DMS53 (cell line): ENCODE measurements at regions not wholly inside any gene's neighbourhood (a gene's known extent, or its start where the extent isn't known, plus 50 kb on each side); places are given as distances from the start of the nearest gene placed in this dataset.

Experiments
- DNase-seq: peaks from one replicate; lab custom pipeline; 2025; lab: John Stamatoyannopoulos, UW

DNA sequence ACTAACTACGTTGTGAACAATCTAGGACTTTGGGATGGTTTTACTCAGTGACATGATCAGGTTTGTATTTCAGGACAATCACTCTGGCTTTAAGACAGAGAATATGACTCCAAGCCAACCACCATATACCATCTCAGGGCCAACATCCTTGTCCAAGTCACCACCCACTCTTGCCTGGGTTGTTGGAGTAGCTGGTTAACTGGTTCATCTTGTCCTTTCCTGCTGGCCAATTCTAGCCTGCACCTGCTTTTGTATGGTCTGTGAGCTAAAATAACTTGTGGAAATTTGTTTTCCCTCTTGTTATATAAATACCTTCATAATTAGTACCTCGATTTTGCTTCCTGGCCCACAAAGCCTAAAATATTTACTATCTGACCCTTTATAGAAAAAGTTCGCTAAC is 306.8 kb upstream of the STT3B start:
- no peak for DNase-seq

DNA sequence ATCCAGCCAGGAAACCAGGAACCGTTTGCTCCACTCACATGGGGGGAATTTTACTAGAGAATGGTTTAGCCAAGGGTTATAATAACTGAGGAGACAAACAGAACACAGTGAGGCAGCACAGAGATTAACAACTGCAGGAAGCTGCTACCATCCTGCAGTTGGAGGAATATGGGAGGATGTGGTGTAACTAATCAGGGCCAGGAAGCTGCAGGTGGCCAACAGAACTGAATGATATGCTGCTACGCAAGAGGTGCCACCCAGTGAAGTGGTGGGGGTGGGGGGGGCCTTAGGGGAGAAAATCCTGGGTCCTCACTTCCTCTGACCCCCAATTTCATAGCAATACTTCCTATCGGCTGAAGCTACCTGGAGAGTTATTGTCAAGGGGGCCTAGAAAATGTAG is 306.4 kb upstream of the STT3B start:
- DNase-seq: no peak

DNA sequence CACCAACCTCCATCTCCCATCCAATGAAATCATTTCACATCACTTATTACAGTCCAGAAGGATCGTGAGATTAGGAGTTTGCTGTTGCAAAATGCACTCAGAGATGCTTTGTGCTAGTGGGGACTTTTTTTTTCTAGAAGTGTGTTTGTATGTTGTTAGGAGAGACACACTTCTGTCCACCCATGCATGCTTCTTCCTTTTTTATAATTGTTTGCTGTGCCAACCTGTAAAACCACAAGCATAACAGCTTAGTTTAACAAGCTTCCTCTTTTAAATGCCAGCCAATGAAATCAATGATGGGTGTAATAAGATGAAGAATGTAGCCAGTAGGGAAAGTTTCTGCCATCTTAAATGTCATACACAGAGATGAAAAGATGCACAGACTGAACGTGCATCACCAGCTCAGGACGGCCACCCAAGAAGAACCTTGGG is 305.6 kb upstream of the STT3B start:
- peak; percentile 53 for DNase-seq

DNA sequence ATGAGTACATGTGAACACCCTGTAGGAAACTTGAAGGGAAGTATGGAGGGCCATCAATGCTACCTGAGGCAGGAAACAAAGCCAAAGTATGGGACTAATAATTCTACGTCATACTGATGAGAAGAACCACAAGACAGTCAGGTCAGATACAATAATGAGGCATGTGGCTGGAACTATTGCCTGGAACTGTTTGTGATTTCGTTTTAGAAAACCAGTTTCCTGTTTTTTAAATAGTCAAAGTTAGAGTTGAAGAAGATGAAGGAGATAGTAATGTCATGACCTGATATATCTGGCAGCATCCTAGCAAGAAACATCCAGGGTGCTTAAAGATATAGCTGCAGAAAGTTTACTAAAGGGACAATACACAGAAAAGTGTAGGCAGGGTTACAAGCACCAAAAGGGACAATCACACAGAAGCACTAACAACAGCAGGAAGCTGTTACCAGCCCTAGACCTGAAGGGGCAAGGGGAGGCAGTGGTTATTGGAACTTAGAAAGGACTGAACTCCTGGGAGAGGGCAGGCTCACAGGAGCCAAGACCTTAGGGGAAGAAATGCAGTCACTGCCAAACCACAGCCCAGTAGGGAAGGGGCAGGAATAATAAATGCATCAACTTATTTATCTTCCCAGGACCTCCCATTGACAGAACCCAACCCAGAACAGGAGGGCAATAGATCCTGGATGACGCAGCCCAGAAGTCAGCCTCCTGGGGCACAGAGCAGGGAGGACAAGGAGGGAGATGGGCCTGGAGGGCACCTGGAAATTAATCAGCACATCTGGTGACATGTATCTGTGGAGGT is 302.1 kb upstream of the STT3B start:
- DNase-seq: no peak

DNA sequence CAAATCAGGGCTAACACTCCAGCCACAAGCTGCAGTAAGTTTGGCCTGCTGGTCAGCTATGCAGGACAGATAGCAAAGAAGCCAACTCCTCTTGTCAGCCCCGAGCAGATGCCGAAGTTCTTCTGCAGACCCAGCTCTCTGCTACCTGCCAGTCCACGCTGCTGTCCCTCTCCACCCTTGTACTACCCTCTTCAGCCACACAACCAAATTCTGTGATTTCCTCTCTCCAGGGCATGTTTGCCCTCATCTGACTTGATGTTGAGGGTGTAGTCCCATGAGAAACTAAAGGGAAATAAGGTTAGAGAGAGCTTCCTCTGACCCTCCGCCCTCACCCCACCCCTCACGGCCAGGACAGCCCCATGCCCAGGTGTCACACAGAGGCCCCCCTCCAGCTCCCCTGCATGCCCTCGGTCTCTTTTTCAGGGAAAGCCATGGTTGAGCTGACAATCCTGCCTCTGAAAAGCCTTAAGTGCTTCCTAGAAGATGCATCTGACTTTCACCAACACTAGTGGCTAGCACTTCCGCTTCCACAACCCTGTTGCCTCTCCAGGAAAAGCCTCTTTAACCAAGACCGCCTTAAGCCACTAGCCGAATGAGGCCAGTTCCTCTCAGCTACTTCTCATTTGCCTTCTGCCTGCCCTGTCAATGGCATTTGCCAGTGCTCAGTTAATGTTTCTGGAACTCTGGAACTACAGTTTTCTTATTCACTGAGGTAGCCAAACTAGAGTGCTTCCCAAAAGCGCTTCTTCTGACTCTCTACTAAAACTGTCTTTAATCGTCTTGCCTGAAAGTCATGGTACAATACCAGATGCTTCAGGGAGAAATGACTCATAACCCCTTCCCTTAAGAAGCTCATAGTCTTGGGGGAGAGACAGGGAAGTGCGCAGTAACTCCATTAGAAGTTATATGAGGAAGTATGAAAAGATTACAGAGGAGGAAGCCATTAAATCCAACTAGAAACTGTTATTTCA is 300.4 kb upstream of the STT3B start:
- no peak for DNase-seq

DNA sequence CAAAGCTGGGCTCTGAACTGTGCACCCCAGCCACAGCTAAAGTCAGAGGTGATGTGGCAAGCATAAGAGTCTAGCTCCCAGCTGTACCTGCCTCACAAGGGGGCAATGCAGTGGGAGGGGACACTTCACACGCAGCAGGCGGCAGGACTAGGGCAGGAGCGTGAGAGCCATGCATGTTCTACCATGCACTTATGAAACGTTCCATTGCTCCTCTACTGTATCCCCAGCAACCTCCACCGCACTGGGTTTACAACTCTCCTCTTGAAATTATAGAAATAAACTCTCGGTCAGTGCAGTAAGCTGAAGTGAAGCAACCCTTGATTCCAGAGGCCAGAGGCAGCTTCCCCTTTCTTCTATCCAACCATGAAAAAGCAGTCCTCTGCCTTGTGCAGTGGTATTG is 298.6 kb upstream of the STT3B start:
- no peak for DNase-seq

DNA sequence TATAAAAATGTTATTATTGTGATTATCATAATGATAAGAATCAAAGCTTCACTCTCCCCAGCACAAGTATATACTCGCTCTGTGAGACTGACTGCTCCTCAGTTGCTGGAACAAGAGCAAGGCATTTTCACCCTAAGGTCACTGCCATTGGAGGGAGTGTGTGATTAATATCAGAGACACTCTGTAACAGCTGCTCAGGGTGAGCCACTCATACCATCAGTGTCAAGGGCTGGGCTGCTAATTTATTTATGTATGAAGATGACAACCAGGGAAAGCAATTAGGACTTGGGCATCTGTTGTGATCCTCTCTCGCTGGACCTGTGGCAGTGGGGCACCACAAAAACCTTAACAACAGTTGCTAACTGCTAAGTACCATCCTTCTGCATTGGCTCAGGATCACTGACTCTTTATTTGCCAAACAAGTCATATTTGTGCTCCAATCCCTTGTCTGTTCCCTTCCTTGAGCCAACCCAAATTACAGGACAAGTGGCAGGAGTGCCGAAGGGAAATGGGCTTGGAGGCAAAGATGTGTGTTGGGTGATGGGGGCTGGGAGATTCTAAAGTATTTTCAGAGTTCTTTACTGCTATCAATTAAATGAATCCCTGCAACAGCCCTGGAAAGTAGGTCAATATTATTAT is 297.5 kb upstream of the STT3B start:
- DNase-seq: no peak

DNA sequence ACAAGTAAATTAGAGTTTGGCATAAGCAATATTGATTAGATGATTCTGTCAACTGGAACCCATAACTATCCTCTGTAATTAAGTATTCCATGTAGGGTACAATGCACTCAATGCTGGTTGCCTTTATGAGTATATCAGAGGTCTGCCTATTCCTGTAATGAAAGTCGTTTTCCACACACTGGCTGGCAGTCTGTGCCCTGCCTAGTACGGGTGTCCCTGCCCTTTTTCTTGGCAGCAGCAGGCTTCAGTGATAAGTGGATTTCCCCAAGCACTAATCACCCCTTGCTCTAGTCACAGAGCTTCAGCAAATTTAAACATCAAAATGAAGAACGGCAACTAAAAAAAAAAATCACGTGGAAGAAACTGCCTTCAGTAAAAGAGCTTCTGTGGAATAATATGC is 294.8 kb upstream of the STT3B start:
- DNase-seq: no peak

DNA sequence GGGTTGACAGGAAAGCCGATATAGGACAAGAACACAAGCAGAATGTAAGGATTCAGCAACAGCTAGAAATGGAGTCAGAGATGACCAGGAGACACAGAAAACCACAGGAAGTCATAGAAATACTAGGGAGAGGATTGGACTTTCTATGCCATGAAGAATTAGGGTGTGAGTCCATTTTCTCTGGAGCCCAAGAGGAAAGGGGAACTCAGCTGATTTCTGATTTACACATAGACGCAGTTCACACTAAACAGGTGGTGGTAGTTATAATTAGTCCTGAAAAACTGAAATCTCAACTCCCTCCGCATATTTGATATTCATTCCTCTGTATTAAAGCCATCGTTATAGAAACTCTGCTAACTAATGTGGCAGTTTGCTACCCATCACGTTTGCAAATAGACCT is 292.7 kb upstream of the STT3B start:
- no peak for DNase-seq

DNA sequence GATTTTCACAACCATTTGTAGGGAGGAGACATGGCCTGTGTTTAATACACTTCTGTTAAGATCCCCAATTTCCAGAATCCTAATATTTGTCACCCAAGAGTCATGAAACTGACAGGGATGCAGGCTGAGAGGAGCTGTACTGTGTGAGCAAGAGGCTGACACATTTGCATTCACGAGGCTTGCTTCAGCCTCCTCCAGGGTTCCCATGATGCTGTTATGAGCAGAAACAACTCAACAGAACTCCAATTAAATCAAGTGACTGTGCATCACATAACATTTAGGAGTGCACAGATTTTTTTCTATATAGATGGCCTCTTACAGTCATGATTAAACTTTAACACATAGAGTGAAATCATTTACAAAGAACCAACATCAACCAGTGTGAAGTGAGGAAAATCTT is 292.3 kb upstream of the STT3B start:
- DNase-seq: no peak

DNA sequence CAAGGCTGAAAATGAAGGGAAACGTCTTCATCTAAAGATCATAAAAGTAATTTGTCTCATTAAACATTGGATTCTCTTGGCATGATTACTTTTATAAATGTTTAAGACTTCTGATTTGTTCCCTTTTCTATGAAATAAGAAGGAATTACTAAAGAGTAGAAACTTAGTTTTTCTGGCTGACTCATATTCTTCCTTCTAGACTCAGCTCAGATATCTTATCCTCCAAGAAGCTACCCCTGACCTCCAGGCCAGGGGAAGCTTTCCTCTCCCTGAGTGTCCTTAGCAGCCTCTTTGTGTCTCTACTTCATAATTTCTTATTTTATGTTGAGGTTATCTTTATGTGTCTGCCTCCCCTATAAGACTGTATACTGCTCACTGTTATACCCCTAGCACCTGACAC is 291.9 kb upstream of the STT3B start:
- no peak for DNase-seq

DNA sequence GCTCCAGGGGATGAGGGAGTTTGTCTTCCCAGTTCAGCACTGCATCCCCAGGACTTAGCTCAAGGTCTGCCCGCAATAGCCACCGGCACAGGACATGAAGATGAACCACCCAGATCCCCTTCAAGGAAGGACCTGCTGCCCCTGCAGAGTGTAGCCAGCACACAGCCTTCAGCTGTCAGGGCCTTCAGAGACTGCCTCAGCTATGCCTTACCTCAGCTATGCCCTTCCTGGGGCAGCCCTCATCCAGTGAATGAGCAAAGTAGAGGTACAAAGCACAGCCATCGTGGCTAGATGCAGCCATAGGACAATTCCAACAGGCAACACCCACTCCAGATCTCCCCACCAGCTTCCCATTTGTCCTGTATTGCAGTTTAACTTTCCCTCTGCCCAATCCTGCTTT is 291.2 kb upstream of the STT3B start:
- DNase-seq: no peak

DNA sequence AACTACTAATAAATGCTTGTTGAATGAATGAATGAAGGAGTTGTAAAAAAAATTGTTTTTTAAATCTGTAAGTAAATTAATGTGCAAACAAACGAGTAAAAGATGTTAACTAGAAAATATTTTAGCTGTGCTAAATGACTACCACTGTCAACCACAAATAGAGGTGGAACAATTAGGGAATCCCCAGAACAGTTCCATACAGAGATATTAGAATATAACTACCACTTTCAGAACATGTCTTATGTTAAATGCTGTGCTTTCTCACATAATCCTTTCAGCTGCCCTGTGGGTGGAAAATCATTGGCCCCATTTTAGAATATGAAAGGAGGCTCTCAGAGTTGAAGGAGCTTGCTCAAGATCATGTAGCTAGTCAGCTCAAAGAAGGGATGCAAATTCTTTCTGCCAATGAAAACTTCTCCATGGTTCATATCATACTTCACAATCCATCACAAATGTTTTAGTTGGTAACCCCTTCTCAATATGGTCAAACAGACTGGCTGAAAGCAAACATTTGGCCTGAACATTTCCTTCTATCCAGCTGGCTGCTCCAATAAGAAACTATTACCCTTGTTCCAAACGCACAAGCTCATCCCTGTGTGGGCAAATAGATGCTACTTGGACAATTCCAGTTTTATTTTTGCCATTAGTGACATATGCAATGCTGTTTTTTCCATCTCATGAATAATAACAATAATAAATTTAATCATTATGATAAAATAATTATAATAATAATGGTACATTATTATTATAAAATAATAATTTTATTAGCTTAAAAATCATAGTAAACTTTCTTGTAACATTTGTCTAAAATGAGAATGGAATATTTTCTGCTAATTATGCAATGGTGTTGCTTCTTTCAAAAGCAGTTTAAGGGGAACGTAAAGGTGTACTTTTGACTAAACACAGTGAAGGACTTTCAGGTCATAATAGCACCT is 290.4 kb upstream of the STT3B start:
- no peak for DNase-seq

DNA sequence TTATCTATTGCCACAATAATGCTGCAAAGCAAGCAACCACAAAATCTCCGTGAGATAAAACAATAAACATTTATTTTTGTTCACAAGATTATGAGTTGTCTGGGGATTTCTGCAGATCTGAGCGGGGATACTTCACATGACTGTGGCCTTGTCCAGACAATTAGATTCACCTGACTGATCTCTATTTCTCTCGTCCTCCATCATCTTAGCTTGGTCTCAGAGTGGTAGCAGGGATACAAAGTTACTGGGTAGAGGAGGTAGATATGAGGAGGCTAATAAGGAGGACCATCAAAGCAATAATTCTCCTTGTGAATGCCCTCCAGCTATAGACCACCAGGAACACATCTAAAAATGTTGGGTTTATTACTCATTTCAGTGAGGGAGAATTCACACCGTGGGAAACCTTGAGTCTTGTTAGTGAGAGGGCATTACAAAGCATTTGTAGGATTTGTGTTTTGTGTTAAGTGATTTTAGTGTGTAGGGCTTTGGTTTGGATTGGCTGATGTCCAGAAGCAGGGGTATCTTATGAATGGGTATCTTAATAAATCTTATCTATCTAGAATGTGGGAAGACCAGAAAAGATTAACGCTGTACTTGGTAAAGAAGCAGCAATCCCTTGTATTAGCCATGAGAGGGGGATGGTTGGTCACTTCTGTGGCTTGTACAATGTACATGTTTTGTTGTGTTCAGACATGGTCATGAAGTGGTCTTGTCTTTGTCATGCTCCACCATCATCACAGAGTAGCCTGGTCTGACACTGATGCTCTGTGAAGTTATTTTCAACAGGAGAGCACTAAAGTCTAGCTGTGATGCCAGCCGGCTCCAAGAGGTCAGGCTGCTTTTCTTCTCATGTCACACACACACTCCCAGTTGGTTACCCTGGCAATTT is 287.6 kb upstream of the STT3B start:
- DNase-seq: no peak

DNA sequence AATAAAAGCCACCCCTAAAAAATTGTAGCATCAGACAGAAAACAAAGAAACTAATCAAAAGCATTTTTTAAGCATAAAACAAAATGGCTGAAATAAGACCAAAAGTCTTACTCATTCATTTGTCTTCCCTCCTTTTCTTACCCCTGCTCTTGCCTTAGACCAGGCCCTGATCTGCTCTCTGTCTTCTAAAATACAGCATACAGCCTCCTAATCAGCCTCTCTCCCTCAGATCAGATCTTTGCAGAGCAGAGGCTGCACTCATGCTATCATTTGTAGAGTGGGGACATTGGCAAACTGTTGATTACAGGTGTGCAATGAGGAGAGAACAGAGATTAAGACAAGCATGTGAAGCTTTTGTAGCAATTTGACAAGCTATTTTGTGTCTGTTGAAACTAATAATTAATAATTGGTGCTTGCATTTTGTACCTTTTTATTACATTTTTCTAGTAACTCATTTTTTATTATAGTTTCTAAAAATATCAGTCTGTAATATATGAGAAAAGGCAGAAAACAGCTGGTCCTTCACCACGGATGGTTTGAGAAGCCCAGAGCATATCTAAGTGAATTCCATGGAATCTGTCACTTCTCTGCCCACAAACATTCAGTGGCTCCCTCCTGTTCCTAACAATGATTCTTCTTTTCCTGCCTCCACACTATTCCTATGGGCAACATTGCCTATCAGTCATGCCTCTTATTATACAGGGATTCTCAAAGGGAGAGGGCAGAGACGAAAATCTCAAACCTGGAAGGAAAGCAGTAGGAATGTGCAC is 286.2 kb upstream of the STT3B start:
- no peak for DNase-seq

DNA sequence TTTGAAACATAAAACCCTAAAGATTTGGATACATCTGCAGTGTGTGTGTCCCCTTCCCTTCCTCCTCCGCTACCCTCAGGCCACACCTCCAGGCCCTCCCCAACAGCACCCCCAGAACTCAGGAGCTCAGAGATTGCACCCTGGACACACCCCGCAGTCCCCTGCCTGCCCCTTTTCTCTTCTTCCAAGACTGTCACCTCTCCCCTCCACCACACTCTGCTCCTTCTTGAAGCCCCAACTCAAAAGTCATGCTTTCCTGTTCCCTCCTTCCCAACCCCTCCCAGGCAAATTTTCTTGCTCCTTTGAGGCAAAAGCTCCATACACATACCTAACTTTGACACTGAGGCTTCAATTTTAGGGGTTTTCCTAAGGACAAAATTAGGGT is 285.7 kb upstream of the STT3B start:
- no peak for DNase-seq

DNA sequence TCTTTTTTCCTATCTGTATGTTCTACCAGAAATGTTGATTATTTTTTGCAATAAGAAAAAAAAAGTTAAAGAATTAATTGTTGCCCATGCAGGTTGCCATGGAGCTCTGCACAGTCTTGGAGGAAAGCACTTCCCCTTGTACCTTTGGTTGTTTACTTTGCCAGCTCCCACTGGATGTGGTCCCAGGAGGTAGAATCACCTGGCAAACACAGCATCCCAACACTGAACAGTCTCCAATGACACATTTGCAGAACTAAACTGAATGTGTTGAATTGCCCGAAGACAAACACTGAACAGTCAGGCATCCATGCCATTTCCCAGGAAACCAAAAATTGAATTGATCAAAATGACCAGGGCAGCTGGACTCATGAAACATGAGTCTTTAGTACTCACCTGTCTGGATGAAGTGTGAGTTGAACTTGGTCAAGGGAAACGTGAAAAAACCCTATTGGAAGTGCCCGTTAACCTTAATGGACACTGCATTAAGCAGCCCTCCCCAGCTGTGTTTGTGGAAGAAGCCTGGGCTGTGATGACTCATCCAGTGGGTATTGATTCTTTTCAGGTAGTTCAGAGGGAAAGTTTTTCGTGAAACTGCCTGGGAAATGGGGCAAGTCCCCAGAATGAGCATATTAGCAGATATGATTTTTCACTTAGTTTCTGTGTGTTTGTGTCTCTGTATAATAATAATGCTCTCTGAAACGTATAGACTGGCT is 284.7 kb upstream of the STT3B start:
- DNase-seq: peak; percentile 72

DNA sequence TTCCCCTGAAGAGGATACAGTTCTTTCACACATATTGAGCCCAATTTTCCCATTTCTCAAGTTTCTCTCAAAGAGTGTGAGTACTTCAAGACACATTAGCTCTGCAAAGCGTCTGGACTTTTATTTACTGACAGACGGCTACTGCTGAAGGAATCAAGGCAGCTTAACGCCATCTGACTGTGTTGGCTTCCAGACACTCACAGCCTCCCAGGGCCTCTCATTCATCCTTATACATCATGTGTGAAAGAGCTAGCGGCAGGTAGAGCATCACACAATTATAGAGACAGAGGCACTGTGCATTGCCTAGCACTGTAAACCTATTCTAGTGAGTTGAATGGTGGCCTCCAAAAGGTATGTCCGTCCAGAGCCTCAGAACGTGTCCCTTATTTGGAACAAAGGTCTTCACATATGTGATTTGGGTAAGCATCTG is 284.1 kb upstream of the STT3B start:
- peak; percentile 27 for DNase-seq

DNA sequence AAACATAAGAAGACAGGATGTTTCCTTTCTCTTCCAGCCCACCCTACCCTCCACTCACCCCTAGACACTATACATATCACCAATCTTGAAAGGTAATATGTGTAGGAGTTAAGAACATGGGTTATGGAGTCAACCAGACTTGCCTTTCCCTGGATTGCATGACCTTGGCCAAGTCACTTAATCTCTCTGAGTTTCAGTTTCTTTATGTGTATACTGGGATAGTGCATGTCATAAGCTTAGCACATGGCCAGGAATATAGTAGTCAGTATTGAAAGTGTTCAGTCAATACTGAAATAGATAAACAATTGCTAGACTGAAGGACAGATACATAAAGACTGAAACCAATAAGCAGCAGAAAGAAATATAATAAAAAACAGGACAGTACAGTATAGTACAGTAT is 283.2 kb upstream of the STT3B start:
- DNase-seq: no peak
